ENCODE measurements at regions not wholly inside any gene's neighbourhood (a gene's known extent, or its start where the extent isn't known, plus 50 kb on each side); places are given as distances from the start of the nearest gene placed in this dataset.

DNA sequence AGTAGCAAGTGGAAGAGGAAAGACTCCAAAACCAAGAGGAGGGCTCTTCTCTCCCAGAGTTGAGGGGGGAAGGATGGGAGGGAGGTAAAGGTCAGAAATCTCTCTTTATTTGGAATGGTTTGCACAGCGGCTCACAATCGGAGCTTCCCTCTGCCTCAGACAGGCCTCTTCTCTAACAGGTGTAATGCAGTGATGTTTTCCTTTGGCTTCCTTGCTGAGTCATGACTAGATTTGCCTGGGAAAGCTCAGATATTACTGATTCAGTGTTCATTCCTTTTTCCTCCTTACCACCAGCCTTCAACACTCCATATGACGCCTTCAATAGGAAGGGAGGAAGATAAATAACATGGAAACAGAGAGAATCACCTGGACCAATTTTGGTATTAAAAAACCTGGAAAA lies 136.6 kb downstream of the RNF152 start:
- H3K4me3 Mint-ChIP-seq = no peak overlapping the region
- H3K4me1 Mint-ChIP-seq (ENCODE audit: unreplicated experiment) = peaks cover 16% of the 10 kb centered on the region
- no peaks in the 10 kb centered on the region for H3K36me3 Mint-ChIP-seq
- H3K27me3 Mint-ChIP-seq = no peaks in the 10 kb centered on the region
- H3K9me3 Mint-ChIP-seq = no peaks in the 10 kb centered on the region
- H3K27ac Mint-ChIP-seq = no peak overlapping the region
- TF ChIP-seq CTCF (conservative IDR thresholded peaks at IDR 0.05) = no peak
- DNase-seq (ENCODE audit: extremely low spot score, unreplicated experiment) = no peak

DNA sequence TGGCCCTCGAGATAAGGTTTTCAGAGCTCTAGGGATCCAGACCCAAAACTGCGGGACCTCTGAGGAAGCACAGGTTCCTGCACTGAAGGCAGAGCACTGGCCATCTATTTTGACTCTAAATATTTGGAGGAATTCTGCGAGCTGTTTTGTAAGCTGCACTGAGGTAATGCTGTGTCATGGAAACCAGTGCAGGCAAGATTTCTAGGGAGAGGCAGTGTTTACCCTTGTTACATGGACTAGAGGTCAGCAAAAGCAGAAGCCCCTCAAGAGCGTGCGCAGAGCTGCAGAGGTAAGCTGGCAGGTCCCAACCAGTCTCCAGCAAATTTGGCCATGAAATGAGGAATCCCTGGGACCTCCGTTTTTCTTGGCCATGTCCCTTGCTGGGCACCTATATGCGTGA lies 137.3 kb downstream of the RNF152 start:
- peaks cover 16% of the 10 kb centered on the region for H3K4me1 Mint-ChIP-seq (ENCODE audit: unreplicated experiment)
- no peak for TF ChIP-seq CTCF (conservative IDR thresholded peaks at IDR 0.05)
- no peaks in the 10 kb centered on the region for H3K9me3 Mint-ChIP-seq
- DNase-seq (ENCODE audit: extremely low spot score, unreplicated experiment) = no peak
- H3K27ac Mint-ChIP-seq = peak overlapping the region; percentile 1
- no peak overlapping the region for H3K4me3 Mint-ChIP-seq
- no peaks in the 10 kb centered on the region for H3K27me3 Mint-ChIP-seq
- no peaks in the 10 kb centered on the region for H3K36me3 Mint-ChIP-seq

- TF ChIP-seq CTCF (conservative IDR thresholded peaks at IDR 0.05) = no peak
- Mint-ChIP-seq H3K36me3 (no peaks in the 10 kb centered on the region), H3K27me3 (no peaks in the 10 kb centered on the region), H3K9me3 (no peaks in the 10 kb centered on the region), H3K4me1 (ENCODE audit: unreplicated experiment) (peaks cover 16% of the 10 kb centered on the region), H3K4me3 (no peak overlapping the region), H3K27ac (no peak overlapping the region)
- DNase-seq (ENCODE audit: extremely low spot score, unreplicated experiment) = no peak
Observed at GRCh38 chr18:61754039-61754583, 138.7 kb downstream of the RNF152 start.

- Mint-ChIP-seq H3K4me1 (ENCODE audit: unreplicated experiment) (peaks cover 16% of the 10 kb centered on the region), H3K4me3 (no peak overlapping the region), H3K27ac (no peak overlapping the region), H3K36me3 (no peaks in the 10 kb centered on the region), H3K27me3 (no peaks in the 10 kb centered on the region), H3K9me3 (no peaks in the 10 kb centered on the region)
- no peak for TF ChIP-seq CTCF (conservative IDR thresholded peaks at IDR 0.05)
- no peak for DNase-seq (ENCODE audit: extremely low spot score, unreplicated experiment)
Observed at GRCh38 chr18:61753373-61753772, 139.4 kb downstream of the RNF152 start.

GRCh38 chr18:61752973-61753372 lies 139.8 kb downstream of the RNF152 start:
- no peak for TF ChIP-seq CTCF (conservative IDR thresholded peaks at IDR 0.05)
- Mint-ChIP-seq H3K27me3 (no peaks in the 10 kb centered on the region), H3K27ac (no peak overlapping the region), H3K4me1 (ENCODE audit: unreplicated experiment) (peaks cover 18% of the 10 kb centered on the region), H3K36me3 (no peaks in the 10 kb centered on the region), H3K9me3 (no peaks in the 10 kb centered on the region), H3K4me3 (no peak overlapping the region)
- no peak for DNase-seq (ENCODE audit: extremely low spot score, unreplicated experiment)

Data from type B pancreatic cell (in vitro differentiated cells).